ENCODE measurements at regions not wholly inside any gene's neighbourhood (a gene's known extent, or its start where the extent isn't known, plus 50 kb on each side); places are given as distances from the start of the nearest gene placed in this dataset.

DNA sequence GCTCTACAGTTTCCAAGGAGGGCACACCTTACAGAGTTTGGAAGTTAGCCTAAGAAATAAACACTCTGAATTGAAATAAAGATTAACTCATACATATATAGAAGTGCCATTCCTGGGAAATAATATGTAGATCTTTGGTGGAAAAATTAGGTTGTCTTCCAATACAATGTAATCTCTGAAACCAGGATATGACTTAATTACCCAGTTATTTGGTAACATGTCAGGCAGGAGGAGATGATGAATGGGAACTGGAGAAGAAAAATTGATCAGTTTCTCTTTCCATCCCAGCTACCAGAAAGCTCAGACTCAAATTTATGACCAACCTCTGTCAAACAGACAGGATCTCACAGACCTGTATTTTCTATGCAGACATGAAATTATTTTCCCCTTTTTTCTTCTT lies 215.2 kb upstream of the SNX2 start:
- dilution Hi-C loops (cut with MboI; ENCODE audit: extremely low pct_ligation_motif_present, low sequenced_read_pairs): no loop called here
- DNase-seq (ENCODE audit: low read depth, low spot score) (no peak), FAIRE-seq (no peak)
- H2AFZ ChIP-seq (ENCODE audit: control insufficient read depth, low read length): no peak overlapping the region
- no peak overlapping the region for H3K4me3 ChIP-seq (ENCODE audit: control insufficient read depth in 2 of 3, extremely low read depth in 1 of 3, insufficient read depth in 2 of 3, low read depth in 1 of 3, low read length in 3 of 3)
- no peaks in the 10 kb centered on the region for H3K4me1 ChIP-seq (ENCODE audit: control insufficient read depth, extremely low read depth, insufficient read depth, low read length)
- H3K27me3 ChIP-seq (ENCODE audit: control insufficient read depth, extremely low read depth, insufficient read depth, low read length): no peaks in the 10 kb centered on the region
- H3K9me1 ChIP-seq (ENCODE audit: control insufficient read depth, extremely low read depth, insufficient read depth, low read length): no peaks in the 10 kb centered on the region
- H3K9me3 ChIP-seq (ENCODE audit: control insufficient read depth, low read depth, low read length): no peaks in the 10 kb centered on the region
- no peaks in the 10 kb centered on the region for H3K36me3 ChIP-seq (ENCODE audit: control insufficient read depth in 2 of 2, extremely low read depth in 1 of 2, insufficient read depth in 2 of 2, low read length in 2 of 2)
- no peak overlapping the region for H3K27ac ChIP-seq (ENCODE audit: control insufficient read depth, insufficient read depth, low read length)
- TF ChIP-seq EZH2 (IDR thresholded peaks at IDR 0.05; ENCODE audit: low read length) (no peak), CTCF (optimal IDR thresholded peaks at IDR 0.05 in 1 of 3, IDR thresholded peaks at IDR 0.05 in 1 of 3, conservative IDR thresholded peaks at IDR 0.05 in 1 of 3; ENCODE audit: extremely low read depth in 1 of 3, insufficient read depth in 2 of 3, low read length in 3 of 3) (no peak)
- H3K9ac ChIP-seq (ENCODE audit: control insufficient read depth, extremely low read depth, insufficient read depth, low read length): no peak overlapping the region
- no peaks in the 10 kb centered on the region for H4K20me1 ChIP-seq (ENCODE audit: control insufficient read depth, extremely low read depth, insufficient read depth, low read length)
- no peaks in the 10 kb centered on the region for H3K79me2 ChIP-seq (ENCODE audit: control insufficient read depth, insufficient read depth, low read length)
- no peak overlapping the region for H3K4me2 ChIP-seq (ENCODE audit: control insufficient read depth, extremely low read depth, insufficient read depth, low read depth, low read length)

- no peak overlapping the region for H3K4me3 ChIP-seq (ENCODE audit: control insufficient read depth in 2 of 3, extremely low read depth in 1 of 3, insufficient read depth in 2 of 3, low read depth in 1 of 3, low read length in 3 of 3)
- no peaks in the 10 kb centered on the region for H3K27me3 ChIP-seq (ENCODE audit: control insufficient read depth, extremely low read depth, insufficient read depth, low read length)
- no peaks in the 10 kb centered on the region for H3K9me1 ChIP-seq (ENCODE audit: control insufficient read depth, extremely low read depth, insufficient read depth, low read length)
- H2AFZ ChIP-seq (ENCODE audit: control insufficient read depth, low read length): no peak overlapping the region
- no peaks in the 10 kb centered on the region for H3K79me2 ChIP-seq (ENCODE audit: control insufficient read depth, insufficient read depth, low read length)
- H3K36me3 ChIP-seq (ENCODE audit: control insufficient read depth in 2 of 2, extremely low read depth in 1 of 2, insufficient read depth in 2 of 2, low read length in 2 of 2): no peaks in the 10 kb centered on the region
- no peak overlapping the region for H3K27ac ChIP-seq (ENCODE audit: control insufficient read depth, insufficient read depth, low read length)
- dilution Hi-C loops (cut with MboI; ENCODE audit: extremely low pct_ligation_motif_present, low sequenced_read_pairs): no loop called here
- TF ChIP-seq EZH2 (IDR thresholded peaks at IDR 0.05; ENCODE audit: low read length) (no peak), CTCF (optimal IDR thresholded peaks at IDR 0.05 in 1 of 3, IDR thresholded peaks at IDR 0.05 in 1 of 3, conservative IDR thresholded peaks at IDR 0.05 in 1 of 3; ENCODE audit: extremely low read depth in 1 of 3, insufficient read depth in 2 of 3, low read length in 3 of 3) (no peak)
- FAIRE-seq (no peak), DNase-seq (ENCODE audit: low read depth, low spot score) (no peak)
- no peak overlapping the region for H3K4me2 ChIP-seq (ENCODE audit: control insufficient read depth, extremely low read depth, insufficient read depth, low read depth, low read length)
- no peaks in the 10 kb centered on the region for H3K4me1 ChIP-seq (ENCODE audit: control insufficient read depth, extremely low read depth, insufficient read depth, low read length)
- no peaks in the 10 kb centered on the region for H4K20me1 ChIP-seq (ENCODE audit: control insufficient read depth, extremely low read depth, insufficient read depth, low read length)
- H3K9me3 ChIP-seq (ENCODE audit: control insufficient read depth, low read depth, low read length): no peaks in the 10 kb centered on the region
- no peak overlapping the region for H3K9ac ChIP-seq (ENCODE audit: control insufficient read depth, extremely low read depth, insufficient read depth, low read length)
These were observed 213.7 kb upstream of the SNX2 start for GRCh38 chr5:122561209-122561608.
